ENCODE measurements at regions not wholly inside any gene's neighbourhood (a gene's known extent, or its start where the extent isn't known, plus 50 kb on each side); places are given as distances from the start of the nearest gene placed in this dataset.

DNA sequence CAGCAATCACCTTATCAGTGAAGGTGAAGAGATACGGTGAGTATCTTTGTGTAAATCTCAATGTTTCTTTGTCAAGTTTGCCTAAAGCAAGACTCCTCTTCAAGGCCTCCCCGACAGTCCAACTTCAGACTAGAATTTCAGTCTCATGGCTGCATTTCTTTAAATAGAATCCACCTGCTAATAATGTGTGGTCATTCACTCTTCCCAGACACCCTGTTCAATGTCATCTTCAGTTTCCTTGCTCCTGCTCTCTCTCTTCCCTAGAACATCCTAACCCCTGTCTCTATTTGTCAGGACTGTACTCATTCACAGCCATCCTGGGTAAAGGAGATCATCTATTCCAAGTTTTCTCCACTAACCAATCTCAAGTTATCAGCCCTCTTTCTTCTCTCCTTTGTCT lies 267.3 kb downstream of the EN1 start:
- TF ChIP-seq POLR2A (IDR thresholded peaks at IDR 0.05; ENCODE audit: low read length): no peak
- no peak for TF ChIP-seq GATA1 (IDR thresholded peaks at IDR 0.05; ENCODE audit: low read depth, low read length)
